ENCODE measurements at regions not wholly inside any gene's neighbourhood (a gene's known extent, or its start where the extent isn't known, plus 50 kb on each side); places are given as distances from the start of the nearest gene placed in this dataset.

DNA sequence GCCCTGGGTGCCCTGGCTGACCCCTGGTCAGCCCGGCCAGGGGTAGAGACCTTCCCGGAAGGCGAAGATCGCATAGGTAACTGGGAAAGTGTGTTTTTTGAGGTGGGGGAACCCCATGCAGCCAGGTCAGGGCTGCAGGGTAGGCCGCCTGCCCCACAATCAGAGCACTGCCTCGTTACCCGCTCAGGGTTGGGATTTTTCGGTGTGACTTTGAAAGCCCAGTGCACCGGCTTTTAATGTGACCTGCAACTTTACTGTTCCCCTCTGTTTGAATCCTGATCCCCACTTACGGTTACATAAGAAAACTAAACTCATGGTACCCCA lies 239.2 kb upstream of the PLET1 start:
- no peaks in the 10 kb centered on the region for H3K9me3 ChIP-seq (replicated peaks; ENCODE audit: control insufficient read depth, insufficient read depth, low read length)
- H3K27me3 ChIP-seq (ENCODE audit: control insufficient read depth in 2 of 2, insufficient read depth in 2 of 2, low read length in 2 of 2): no peaks in the 10 kb centered on the region
- FAIRE-seq: no peak
- dilution Hi-C loops (cut with MboI; ENCODE audit: extremely low pct_ligation_motif_present, low sequenced_read_pairs) (no loop called here), intact Hi-C loops (cut with micrococcal nuclease) (no loop called here)
- no peak overlapping the region for H3K4me3 ChIP-seq (replicated peaks in 1 of 3; ENCODE audit: insufficient read depth in 1 of 3, low read depth in 1 of 3, low read length in 3 of 3)
- H3K79me2 ChIP-seq (ENCODE audit: control insufficient read depth, insufficient read depth, low read length): no peaks in the 10 kb centered on the region
- H4K20me1 ChIP-seq (replicated peaks; ENCODE audit: control insufficient read depth, extremely low read depth, insufficient read depth, low read length): no peaks in the 10 kb centered on the region
- TF ChIP-seq CTCF (IDR thresholded peaks at IDR 0.05; ENCODE audit: extremely low read depth in 1 of 2, insufficient read depth in 1 of 2, low read depth in 1 of 2, low read length in 2 of 2) (no peak), POLR2A (IDR thresholded peaks at IDR 0.05; ENCODE audit: low read depth, low read length) (no peak), JUN (IDR thresholded peaks at IDR 0.05; ENCODE audit: borderline replicate concordance, insufficient read depth, insufficient read length, low read depth) (no peak), MYC (IDR thresholded peaks at IDR 0.05; ENCODE audit: low read depth, low read length) (no peak), POLR2AphosphoS5 (IDR thresholded peaks at IDR 0.05; ENCODE audit: insufficient read depth, low read depth, low read length) (no peak), GATA2 (IDR thresholded peaks at IDR 0.05; ENCODE audit: insufficient read depth, insufficient read length, low read depth, low read length) (no peak), MAX (IDR thresholded peaks at IDR 0.05; ENCODE audit: insufficient read depth, insufficient read length) (no peak), EZH2 (IDR thresholded peaks at IDR 0.05; ENCODE audit: borderline replicate concordance, low read depth, low read length, severe bottlenecking) (no peak)
- no TSS peak for BruUV-seq (replicated peaks)
- no peaks in the 10 kb centered on the region for H3K9me1 ChIP-seq (replicated peaks; ENCODE audit: control insufficient read depth, extremely low read depth, insufficient read depth, low read length)
- DNase-seq (ENCODE audit: low read depth, low spot score): no peak
- no peak overlapping the region for H3K27ac ChIP-seq (ENCODE audit: insufficient read depth, low read depth, low read length)
- no peak overlapping the region for H2AFZ ChIP-seq (ENCODE audit: low read depth, low read length)
- H3K4me1 ChIP-seq (ENCODE audit: control insufficient read depth, extremely low read depth, insufficient read depth, low read length): no peaks in the 10 kb centered on the region
- ChIA-PET CTCF (no interaction called here), POLR2A (no interaction called here)
- H3K36me3 ChIP-seq (ENCODE audit: control insufficient read depth in 2 of 2, extremely low read depth in 1 of 2, insufficient read depth in 2 of 2, low read length in 2 of 2): no peaks in the 10 kb centered on the region
- no peak overlapping the region for H3K9ac ChIP-seq (replicated peaks; ENCODE audit: extremely low read depth, insufficient read depth, low read length)
- H3K4me2 ChIP-seq (ENCODE audit: insufficient read depth, low read length): no peak overlapping the region
